ENCODE measurements at regions not wholly inside any gene's neighbourhood (a gene's known extent, or its start where the extent isn't known, plus 50 kb on each side); places are given as distances from the start of the nearest gene placed in this dataset.

DNA sequence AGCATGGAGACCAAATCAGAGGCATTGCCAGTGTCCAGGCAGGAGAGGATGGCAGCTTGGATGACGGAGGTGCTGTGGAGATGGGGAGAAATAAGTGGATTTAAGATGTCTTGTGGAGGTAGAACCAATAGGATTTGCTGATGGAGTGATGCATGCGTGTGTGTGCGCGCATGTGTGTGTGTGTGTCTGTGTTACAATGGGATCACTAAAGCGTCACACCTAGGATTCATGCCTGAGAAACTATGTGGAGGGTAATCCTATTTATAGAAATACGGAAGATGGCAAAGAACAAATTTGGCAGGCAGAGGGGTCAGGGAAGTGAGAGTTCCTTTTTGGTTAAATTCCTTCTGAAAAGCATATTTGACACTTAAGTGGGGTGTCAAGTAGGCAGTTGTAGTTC is 64.8 kb upstream of the ARL8B start:
- Histone ChIP-seq H3K4me1 (ENCODE audit: control insufficient read depth in 2 of 3, insufficient read depth in 2 of 3, low read depth in 1 of 3, low read length in 3 of 3) (no peaks in the 10 kb centered on the region), H3K27ac (ENCODE audit: low read depth in 2 of 2, low read length in 2 of 2) (no peak overlapping the region), H3K9me3 (ENCODE audit: control insufficient read depth in 2 of 3, insufficient read depth in 1 of 3, low read length in 3 of 3) (no peaks in the 10 kb centered on the region), H3K27me3 (ENCODE audit: control insufficient read depth, insufficient read depth, low read length) (no peaks in the 10 kb centered on the region), H3K9ac (ENCODE audit: low read length in 3 of 3) (no peak overlapping the region), H3K36me3 (ENCODE audit: control insufficient read depth in 2 of 3, insufficient read depth in 3 of 3, low read length in 3 of 3) (no peaks in the 10 kb centered on the region), H3K4me3 (ENCODE audit: low read length in 3 of 3) (no peak overlapping the region)
- TF ChIP-seq, protein P1, sequence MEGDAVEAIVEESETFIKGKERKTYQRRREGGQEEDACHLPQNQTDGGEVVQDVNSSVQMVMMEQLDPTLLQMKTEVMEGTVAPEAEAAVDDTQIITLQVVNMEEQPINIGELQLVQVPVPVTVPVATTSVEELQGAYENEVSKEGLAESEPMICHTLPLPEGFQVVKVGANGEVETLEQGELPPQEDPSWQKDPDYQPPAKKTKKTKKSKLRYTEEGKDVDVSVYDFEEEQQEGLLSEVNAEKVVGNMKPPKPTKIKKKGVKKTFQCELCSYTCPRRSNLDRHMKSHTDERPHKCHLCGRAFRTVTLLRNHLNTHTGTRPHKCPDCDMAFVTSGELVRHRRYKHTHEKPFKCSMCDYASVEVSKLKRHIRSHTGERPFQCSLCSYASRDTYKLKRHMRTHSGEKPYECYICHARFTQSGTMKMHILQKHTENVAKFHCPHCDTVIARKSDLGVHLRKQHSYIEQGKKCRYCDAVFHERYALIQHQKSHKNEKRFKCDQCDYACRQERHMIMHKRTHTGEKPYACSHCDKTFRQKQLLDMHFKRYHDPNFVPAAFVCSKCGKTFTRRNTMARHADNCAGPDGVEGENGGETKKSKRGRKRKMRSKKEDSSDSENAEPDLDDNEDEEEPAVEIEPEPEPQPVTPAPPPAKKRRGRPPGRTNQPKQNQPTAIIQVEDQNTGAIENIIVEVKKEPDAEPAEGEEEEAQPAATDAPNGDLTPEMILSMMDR (IDR thresholded peaks at IDR 0.05; ENCODE audit: borderline replicate concordance, extremely low read depth, insufficient read depth) = no peak
- intact Hi-C loops (cut with DNase I) = loop anchor here (10.0 kb wide), 1 partner anchor 342 kb away; no protein-coding TSS in a partner anchor
- DNase-seq (no peak), FAIRE-seq (no peak)

DNA sequence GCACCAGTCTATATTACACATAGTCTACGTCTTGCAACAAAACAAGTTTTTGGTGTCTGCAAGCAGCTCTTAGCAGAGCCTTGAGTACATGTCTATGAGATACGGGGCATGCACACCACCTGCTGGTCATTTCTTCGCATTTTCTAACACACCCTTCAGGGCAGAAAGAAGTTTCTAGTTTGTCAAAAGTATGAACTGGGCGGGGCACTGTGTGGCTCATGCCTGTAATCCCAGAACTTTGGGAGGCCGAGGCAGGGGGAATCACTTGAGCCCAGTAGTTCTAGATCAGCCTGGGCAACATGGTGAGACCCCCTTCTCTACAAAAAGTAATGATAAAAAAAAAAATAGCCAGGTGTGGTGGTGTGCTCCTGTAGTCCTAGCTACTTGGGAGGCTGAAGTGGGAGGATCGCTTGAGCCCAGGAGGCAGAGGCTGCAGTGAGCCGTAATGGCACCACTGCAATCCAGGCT is 64.2 kb upstream of the ARL8B start:
- FAIRE-seq (no peak), DNase-seq (peak in 4 of 5 donors; percentile 73 to 87 (median 80))
- Histone ChIP-seq H3K27me3 (ENCODE audit: control insufficient read depth, insufficient read depth, low read length) (no peaks in the 10 kb centered on the region), H3K4me1 (ENCODE audit: control insufficient read depth in 2 of 3, insufficient read depth in 2 of 3, low read depth in 1 of 3, low read length in 3 of 3) (no peaks in the 10 kb centered on the region), H3K9me3 (ENCODE audit: control insufficient read depth in 2 of 3, insufficient read depth in 1 of 3, low read length in 3 of 3) (no peaks in the 10 kb centered on the region), H3K9ac (ENCODE audit: low read length in 3 of 3) (no peak overlapping the region), H3K4me3 (ENCODE audit: low read length in 3 of 3) (no peak overlapping the region), H3K36me3 (ENCODE audit: control insufficient read depth in 2 of 3, insufficient read depth in 3 of 3, low read length in 3 of 3) (no peaks in the 10 kb centered on the region), H3K27ac (ENCODE audit: low read depth in 2 of 2, low read length in 2 of 2) (no peak overlapping the region)
- TF ChIP-seq, protein P1 (IDR thresholded peaks at IDR 0.05; ENCODE audit: borderline replicate concordance, extremely low read depth, insufficient read depth) = peak; percentile 86
- intact Hi-C loops (cut with DNase I) = loop anchor here (10.0 kb wide), 1 partner anchor 343 kb away; no protein-coding TSS in a partner anchor

DNA sequence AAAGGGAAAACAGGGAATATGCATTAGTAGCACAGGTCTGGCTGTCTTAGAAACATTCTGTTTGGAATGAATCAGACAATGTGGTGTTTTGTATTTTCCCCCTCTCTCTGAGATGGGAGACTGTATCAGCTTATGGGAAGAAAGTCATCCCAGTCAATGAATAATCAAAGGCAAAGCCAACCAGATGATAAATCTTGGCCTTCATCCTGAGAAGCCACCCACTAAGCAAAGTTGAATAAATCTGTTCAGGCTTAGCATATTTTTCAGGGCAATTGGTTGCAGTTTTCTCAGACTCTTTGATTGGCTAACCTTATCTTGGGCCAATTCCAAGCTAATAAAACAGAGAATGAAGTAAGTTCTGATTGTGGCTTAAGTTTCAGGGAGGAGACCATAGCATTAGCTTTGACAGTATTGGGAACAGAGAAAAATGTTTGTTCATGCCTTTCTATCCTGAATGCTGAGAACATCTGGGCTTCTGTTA is 63.6 kb upstream of the ARL8B start:
- H3K27me3 ChIP-seq (ENCODE audit: control insufficient read depth, insufficient read depth, low read length) = no peaks in the 10 kb centered on the region
- no peak for FAIRE-seq
- DNase-seq = peak in 2 of 5 donors; percentile 81 to 86
- no peaks in the 10 kb centered on the region for H3K4me1 ChIP-seq (ENCODE audit: control insufficient read depth in 2 of 3, insufficient read depth in 2 of 3, low read depth in 1 of 3, low read length in 3 of 3)
- no peak overlapping the region for H3K9ac ChIP-seq (ENCODE audit: low read length in 3 of 3)
- H3K4me3 ChIP-seq (ENCODE audit: low read length in 3 of 3) = no peak overlapping the region
- intact Hi-C loops (cut with DNase I) = loop anchor here (10.0 kb wide), 1 partner anchor 344 kb away; no protein-coding TSS in a partner anchor
- no peaks in the 10 kb centered on the region for H3K9me3 ChIP-seq (ENCODE audit: control insufficient read depth in 2 of 3, insufficient read depth in 1 of 3, low read length in 3 of 3)
- no peaks in the 10 kb centered on the region for H3K36me3 ChIP-seq (ENCODE audit: control insufficient read depth in 2 of 3, insufficient read depth in 3 of 3, low read length in 3 of 3)
- H3K27ac ChIP-seq (ENCODE audit: low read depth in 2 of 2, low read length in 2 of 2) = no peak overlapping the region
- TF ChIP-seq, protein P1 (IDR thresholded peaks at IDR 0.05; ENCODE audit: borderline replicate concordance, extremely low read depth, insufficient read depth) = no peak

DNA sequence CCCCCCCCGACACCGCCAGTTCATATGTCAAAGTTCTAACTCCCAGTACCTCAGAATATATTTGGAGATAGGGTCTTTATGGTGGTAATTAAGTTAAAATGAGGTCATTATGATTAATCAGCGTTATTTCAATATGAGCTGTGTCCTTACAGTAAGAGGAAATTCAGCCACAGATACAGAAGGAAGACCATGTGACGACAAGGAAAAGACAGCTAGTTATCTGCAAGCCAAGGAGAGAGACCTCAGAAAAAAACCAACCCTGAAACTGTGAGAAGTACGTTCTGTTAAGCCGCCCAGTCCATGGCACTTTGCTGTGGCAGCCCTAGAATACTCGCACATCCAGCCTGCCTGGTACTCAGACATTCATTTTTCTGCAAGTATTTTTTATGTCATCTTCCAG is 62.3 kb upstream of the ARL8B start:
- FAIRE-seq = no peak
- no peak overlapping the region for H3K9ac ChIP-seq (ENCODE audit: low read length in 3 of 3)
- intact Hi-C loops (cut with DNase I) = loop anchor here (10.0 kb wide), 1 partner anchor 345 kb away; no protein-coding TSS in a partner anchor

More for the DNA sequence above, 62.3 kb upstream of the ARL8B start:
- no peak for DNase-seq
- no peaks in the 10 kb centered on the region for H3K27me3 ChIP-seq (ENCODE audit: control insufficient read depth, insufficient read depth, low read length)
- no peak overlapping the region for H3K27ac ChIP-seq (ENCODE audit: low read depth in 2 of 2, low read length in 2 of 2)
- no peaks in the 10 kb centered on the region for H3K4me1 ChIP-seq (ENCODE audit: control insufficient read depth in 2 of 3, insufficient read depth in 2 of 3, low read depth in 1 of 3, low read length in 3 of 3)
- no peak overlapping the region for H3K4me3 ChIP-seq (ENCODE audit: low read length in 3 of 3)
- no peaks in the 10 kb centered on the region for H3K9me3 ChIP-seq (ENCODE audit: control insufficient read depth in 2 of 3, insufficient read depth in 1 of 3, low read length in 3 of 3)
- TF ChIP-seq, protein P1 (IDR thresholded peaks at IDR 0.05; ENCODE audit: borderline replicate concordance, extremely low read depth, insufficient read depth) = no peak
- no peaks in the 10 kb centered on the region for H3K36me3 ChIP-seq (ENCODE audit: control insufficient read depth in 2 of 3, insufficient read depth in 3 of 3, low read length in 3 of 3)

Data from kidney (tissue), 13 donors.